ENCODE measurements at regions not wholly inside any gene's neighbourhood (a gene's known extent, or its start where the extent isn't known, plus 50 kb on each side); places are given as distances from the start of the nearest gene placed in this dataset.

- no peak overlapping the region for H3K27ac ChIP-seq (ENCODE audit: low read length)
These were observed 68.5 kb upstream of the OPCML start for GRCh38 chr11:133600786-133601185.

GRCh38 chr11:133600306-133600705 lies 68.0 kb upstream of the OPCML start:
- Histone ChIP-seq H3K9ac (ENCODE audit: low read length) (no peak overlapping the region), H3K9me3 (ENCODE audit: low read length) (no peaks in the 10 kb centered on the region), H3K9me2 (ENCODE audit: insufficient read depth, low read length) (no peaks in the 10 kb centered on the region), H4K20me1 (ENCODE audit: insufficient read depth) (no peaks in the 10 kb centered on the region), H3K4me3 (ENCODE audit: low read length) (no peak overlapping the region), H3K27ac (ENCODE audit: low read length) (no peak overlapping the region), H2AFZ (ENCODE audit: low read depth, low read length) (no peak overlapping the region), H3K36me3 (ENCODE audit: insufficient read depth, low read length) (no peaks in the 10 kb centered on the region), H3K27me3 (ENCODE audit: insufficient read depth, low read depth, low read length) (no peaks in the 10 kb centered on the region), H3F3A (ENCODE audit: insufficient read depth, low read length, poor library complexity, severe bottlenecking) (no peaks in the 10 kb centered on the region), H3K79me2 (replicated peaks; ENCODE audit: insufficient read depth, low read length) (no peaks in the 10 kb centered on the region), H3K4me2 (ENCODE audit: low read length) (no peak overlapping the region)
- no peak for TF ChIP-seq TAF1 (IDR thresholded peaks at IDR 0.05; ENCODE audit: low read depth)
- no peak for TF ChIP-seq EP300 (conservative IDR thresholded peaks at IDR 0.05; ENCODE audit: poor library complexity, severe bottlenecking)
- no peak for TF ChIP-seq EZH2 (IDR thresholded peaks at IDR 0.05; ENCODE audit: borderline replicate concordance, insufficient read depth, low read length, poor library complexity, severe bottlenecking)
- no peak for TF ChIP-seq RAD21 (conservative IDR thresholded peaks at IDR 0.05)
- no peak for TF ChIP-seq POLR2AphosphoS5 (IDR thresholded peaks at IDR 0.05)
- TF ChIP-seq MXI1 (conservative IDR thresholded peaks at IDR 0.05; ENCODE audit: poor library complexity, severe bottlenecking) = no peak

More at GRCh38 chr11:133600786-133601185, 68.5 kb upstream of the OPCML start:
- no peaks in the 10 kb centered on the region for H3K27me3 ChIP-seq (ENCODE audit: insufficient read depth, low read depth, low read length)
- TF ChIP-seq POLR2AphosphoS5 (IDR thresholded peaks at IDR 0.05) = no peak
- no peak for TF ChIP-seq RAD21 (conservative IDR thresholded peaks at IDR 0.05)
- TF ChIP-seq SMC3 (conservative IDR thresholded peaks at IDR 0.05; ENCODE audit: poor library complexity) = no peak
- H3K79me2 ChIP-seq (replicated peaks; ENCODE audit: insufficient read depth, low read length) = no peaks in the 10 kb centered on the region
- H3K9ac ChIP-seq (ENCODE audit: low read length) = no peak overlapping the region
- H3K4me3 ChIP-seq (ENCODE audit: low read length) = no peak overlapping the region
- no peaks in the 10 kb centered on the region for H4K20me1 ChIP-seq (ENCODE audit: insufficient read depth)
- no peaks in the 10 kb centered on the region for H3K36me3 ChIP-seq (ENCODE audit: insufficient read depth, low read length)
- H2AFZ ChIP-seq (ENCODE audit: low read depth, low read length) = no peak overlapping the region
- no peaks in the 10 kb centered on the region for H3K9me2 ChIP-seq (ENCODE audit: insufficient read depth, low read length)
- no peaks in the 10 kb centered on the region for H3K9me3 ChIP-seq (ENCODE audit: low read length)
- no peak overlapping the region for H3K4me2 ChIP-seq (ENCODE audit: low read length)
- H3F3A ChIP-seq (ENCODE audit: insufficient read depth, low read length, poor library complexity, severe bottlenecking) = no peaks in the 10 kb centered on the region

- Histone ChIP-seq H3K9me2 (ENCODE audit: insufficient read depth, low read length) (no peaks in the 10 kb centered on the region), H3K36me3 (ENCODE audit: insufficient read depth, low read length) (no peaks in the 10 kb centered on the region), H3K4me2 (ENCODE audit: low read length) (no peak overlapping the region)
These were observed 66.6 kb upstream of the OPCML start for GRCh38 chr11:133598906-133599305.

GRCh38 chr11:133597236-133597635 lies 64.9 kb upstream of the OPCML start:
- no peaks in the 10 kb centered on the region for H3K9me3 ChIP-seq (ENCODE audit: low read length)
- no peaks in the 10 kb centered on the region for H4K20me1 ChIP-seq (ENCODE audit: insufficient read depth)
- no peaks in the 10 kb centered on the region for H3K79me2 ChIP-seq (replicated peaks; ENCODE audit: insufficient read depth, low read length)
- H3K4me3 ChIP-seq (ENCODE audit: low read length) = no peak overlapping the region
- H3K9ac ChIP-seq (ENCODE audit: low read length) = no peak overlapping the region
- H3F3A ChIP-seq (ENCODE audit: insufficient read depth, low read length, poor library complexity, severe bottlenecking) = no peaks in the 10 kb centered on the region
- H3K36me3 ChIP-seq (ENCODE audit: insufficient read depth, low read length) = no peaks in the 10 kb centered on the region
- H3K9me2 ChIP-seq (ENCODE audit: insufficient read depth, low read length) = no peaks in the 10 kb centered on the region
- no peaks in the 10 kb centered on the region for H3K27me3 ChIP-seq (ENCODE audit: insufficient read depth, low read depth, low read length)
- no peak overlapping the region for H2AFZ ChIP-seq (ENCODE audit: low read depth, low read length)
- H3K4me2 ChIP-seq (ENCODE audit: low read length) = no peak overlapping the region
- no peak overlapping the region for H3K27ac ChIP-seq (ENCODE audit: low read length)
- TF ChIP-seq POLR2AphosphoS5 (IDR thresholded peaks at IDR 0.05) (no peak), SMC3 (conservative IDR thresholded peaks at IDR 0.05; ENCODE audit: poor library complexity) (no peak), EP300 (conservative IDR thresholded peaks at IDR 0.05; ENCODE audit: poor library complexity, severe bottlenecking) (no peak), TAF1 (IDR thresholded peaks at IDR 0.05; ENCODE audit: low read depth) (no peak), REST (IDR thresholded peaks at IDR 0.05; ENCODE audit: borderline replicate concordance) (no peak), CTCF (IDR thresholded peaks at IDR 0.05; ENCODE audit: poor library complexity, severe bottlenecking) (no peak)

More at GRCh38 chr11:133598906-133599305, 66.6 kb upstream of the OPCML start:
- TF ChIP-seq TAF1 (IDR thresholded peaks at IDR 0.05; ENCODE audit: low read depth) (no peak), POLR2AphosphoS5 (IDR thresholded peaks at IDR 0.05) (no peak)
- H3K9ac ChIP-seq (ENCODE audit: low read length) = no peak overlapping the region
- H4K20me1 ChIP-seq (ENCODE audit: insufficient read depth) = no peaks in the 10 kb centered on the region
- H3K9me3 ChIP-seq (ENCODE audit: low read length) = no peaks in the 10 kb centered on the region
- H2AFZ ChIP-seq (ENCODE audit: low read depth, low read length) = no peak overlapping the region
- H3K27ac ChIP-seq (ENCODE audit: low read length) = no peak overlapping the region
- H3K79me2 ChIP-seq (replicated peaks; ENCODE audit: insufficient read depth, low read length) = no peaks in the 10 kb centered on the region
- H3K27me3 ChIP-seq (ENCODE audit: insufficient read depth, low read depth, low read length) = no peaks in the 10 kb centered on the region
- H3K4me3 ChIP-seq (ENCODE audit: low read length) = no peak overlapping the region
- no peaks in the 10 kb centered on the region for H3F3A ChIP-seq (ENCODE audit: insufficient read depth, low read length, poor library complexity, severe bottlenecking)

All from neural cell (in vitro differentiated cells).